ENCODE measurements at regions not wholly inside any gene's neighbourhood (a gene's known extent, or its start where the extent isn't known, plus 50 kb on each side); places are given as distances from the start of the nearest gene placed in this dataset.

DNA sequence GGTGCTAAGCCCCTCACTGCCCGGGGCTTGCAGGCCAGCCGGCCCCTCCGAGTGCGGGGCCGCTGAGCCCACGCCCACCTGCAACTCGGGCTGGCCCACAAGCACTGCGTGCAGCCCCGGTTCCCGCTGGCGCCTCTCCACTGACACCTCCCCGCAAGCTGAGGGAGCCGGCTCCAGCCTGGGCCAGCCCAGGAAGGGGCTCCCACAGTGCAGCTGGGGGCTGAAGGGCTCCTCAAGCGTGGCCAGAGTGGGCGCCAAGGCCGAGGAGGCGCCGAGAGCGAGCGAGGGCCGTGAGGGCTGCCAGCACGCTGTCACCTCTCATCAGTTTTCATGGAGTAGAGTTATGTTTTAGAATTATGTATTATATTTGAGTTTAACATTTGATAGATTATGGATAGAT, 176.5 kb upstream of the FAM78B start:
- H3K4me1 ChIP-seq (ENCODE audit: control insufficient read depth in 2 of 3, insufficient read depth in 2 of 3, low read depth in 1 of 3, low read length in 3 of 3) = no peaks in the 10 kb centered on the region
- no peak for FAIRE-seq
- H3K36me3 ChIP-seq (ENCODE audit: control insufficient read depth in 2 of 3, insufficient read depth in 3 of 3, low read length in 3 of 3) = no peaks in the 10 kb centered on the region
- intact Hi-C loops (cut with DNase I) = no loop called here
- H3K27me3 ChIP-seq (ENCODE audit: control insufficient read depth, insufficient read depth, low read length) = no peaks in the 10 kb centered on the region
- peaks cover 0 to 7% (median 0%) of the 10 kb centered on the region in 3 donors for H3K9me3 ChIP-seq (ENCODE audit: control insufficient read depth in 2 of 3, insufficient read depth in 1 of 3, low read length in 3 of 3)
- DNase-seq = no peak
- TF ChIP-seq, protein P1, sequence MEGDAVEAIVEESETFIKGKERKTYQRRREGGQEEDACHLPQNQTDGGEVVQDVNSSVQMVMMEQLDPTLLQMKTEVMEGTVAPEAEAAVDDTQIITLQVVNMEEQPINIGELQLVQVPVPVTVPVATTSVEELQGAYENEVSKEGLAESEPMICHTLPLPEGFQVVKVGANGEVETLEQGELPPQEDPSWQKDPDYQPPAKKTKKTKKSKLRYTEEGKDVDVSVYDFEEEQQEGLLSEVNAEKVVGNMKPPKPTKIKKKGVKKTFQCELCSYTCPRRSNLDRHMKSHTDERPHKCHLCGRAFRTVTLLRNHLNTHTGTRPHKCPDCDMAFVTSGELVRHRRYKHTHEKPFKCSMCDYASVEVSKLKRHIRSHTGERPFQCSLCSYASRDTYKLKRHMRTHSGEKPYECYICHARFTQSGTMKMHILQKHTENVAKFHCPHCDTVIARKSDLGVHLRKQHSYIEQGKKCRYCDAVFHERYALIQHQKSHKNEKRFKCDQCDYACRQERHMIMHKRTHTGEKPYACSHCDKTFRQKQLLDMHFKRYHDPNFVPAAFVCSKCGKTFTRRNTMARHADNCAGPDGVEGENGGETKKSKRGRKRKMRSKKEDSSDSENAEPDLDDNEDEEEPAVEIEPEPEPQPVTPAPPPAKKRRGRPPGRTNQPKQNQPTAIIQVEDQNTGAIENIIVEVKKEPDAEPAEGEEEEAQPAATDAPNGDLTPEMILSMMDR (IDR thresholded peaks at IDR 0.05; ENCODE audit: borderline replicate concordance, extremely low read depth, insufficient read depth) = no peak
- H3K9ac ChIP-seq (ENCODE audit: low read length in 3 of 3) = no peak overlapping the region
- H3K4me3 ChIP-seq (ENCODE audit: low read length in 3 of 3) = no peak overlapping the region
- no peak overlapping the region for H3K27ac ChIP-seq (ENCODE audit: low read depth in 2 of 2, low read length in 2 of 2)

DNA sequence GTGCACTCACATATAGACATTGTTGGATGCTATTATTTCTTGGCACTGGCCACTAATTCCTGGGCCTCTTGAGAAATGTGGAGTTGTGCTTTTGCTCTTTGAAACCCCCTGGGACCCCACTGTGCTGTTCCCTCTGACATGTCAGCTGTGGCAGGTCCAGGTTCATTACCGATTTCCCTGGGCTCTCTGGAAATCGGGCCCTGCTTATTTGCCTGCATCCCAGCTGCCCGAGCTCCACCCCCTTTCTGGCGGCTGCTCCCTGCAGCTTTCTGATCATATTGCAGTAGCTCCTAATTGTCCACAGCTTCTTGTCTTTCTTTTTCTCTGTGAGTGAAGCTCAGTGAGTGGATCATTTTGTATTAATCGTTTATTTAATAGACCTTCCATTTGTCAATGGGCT, 183.7 kb upstream of the FAM78B start:
- TF ChIP-seq, protein P1 (IDR thresholded peaks at IDR 0.05; ENCODE audit: borderline replicate concordance, extremely low read depth, insufficient read depth) = no peak
- Histone ChIP-seq H3K27ac (ENCODE audit: low read depth in 2 of 2, low read length in 2 of 2) (no peak overlapping the region), H3K4me1 (ENCODE audit: control insufficient read depth in 2 of 3, insufficient read depth in 2 of 3, low read depth in 1 of 3, low read length in 3 of 3) (no peaks in the 10 kb centered on the region), H3K27me3 (ENCODE audit: control insufficient read depth, insufficient read depth, low read length) (no peaks in the 10 kb centered on the region), H3K36me3 (ENCODE audit: control insufficient read depth in 2 of 3, insufficient read depth in 3 of 3, low read length in 3 of 3) (no peaks in the 10 kb centered on the region), H3K9me3 (ENCODE audit: control insufficient read depth in 2 of 3, insufficient read depth in 1 of 3, low read length in 3 of 3) (peaks cover 0 to 7% (median 0%) of the 10 kb centered on the region in 3 donors), H3K4me3 (ENCODE audit: low read length in 3 of 3) (no peak overlapping the region), H3K9ac (ENCODE audit: low read length in 3 of 3) (no peak overlapping the region)
- intact Hi-C loops (cut with DNase I) = no loop called here
- FAIRE-seq = no peak
- DNase-seq = no peak

DNA sequence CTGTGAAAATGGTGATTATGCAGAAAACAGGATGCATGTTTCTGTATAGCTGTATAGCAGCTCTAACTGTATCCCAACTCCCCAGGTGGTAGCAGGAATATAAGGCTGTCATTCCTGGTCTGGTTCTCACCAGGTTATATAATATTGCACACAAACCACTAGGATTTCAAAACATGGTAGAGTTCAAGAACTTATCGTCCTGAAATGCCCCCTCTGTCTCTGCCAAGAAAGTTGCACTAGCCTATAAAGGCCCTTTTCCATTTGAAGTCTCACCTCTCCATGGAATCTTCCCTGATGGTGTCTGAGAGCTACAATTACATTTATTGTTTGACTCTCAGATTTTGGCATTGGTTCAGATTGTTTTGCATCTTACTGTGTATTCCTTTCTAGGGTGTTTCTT, 184.9 kb upstream of the FAM78B start:
- peaks cover 0 to 7% (median 0%) of the 10 kb centered on the region in 3 donors for H3K9me3 ChIP-seq (ENCODE audit: control insufficient read depth in 2 of 3, insufficient read depth in 1 of 3, low read length in 3 of 3)
- TF ChIP-seq, protein P1 (IDR thresholded peaks at IDR 0.05; ENCODE audit: borderline replicate concordance, extremely low read depth, insufficient read depth) = no peak
- no peak overlapping the region for H3K9ac ChIP-seq (ENCODE audit: low read length in 3 of 3)
- no peaks in the 10 kb centered on the region for H3K27me3 ChIP-seq (ENCODE audit: control insufficient read depth, insufficient read depth, low read length)
- no peak overlapping the region for H3K27ac ChIP-seq (ENCODE audit: low read depth in 2 of 2, low read length in 2 of 2)
- DNase-seq = no peak
- no peaks in the 10 kb centered on the region for H3K4me1 ChIP-seq (ENCODE audit: control insufficient read depth in 2 of 3, insufficient read depth in 2 of 3, low read depth in 1 of 3, low read length in 3 of 3)
- no peak for FAIRE-seq
- intact Hi-C loops (cut with DNase I) = no loop called here
- no peak overlapping the region for H3K4me3 ChIP-seq (ENCODE audit: low read length in 3 of 3)
- H3K36me3 ChIP-seq (ENCODE audit: control insufficient read depth in 2 of 3, insufficient read depth in 3 of 3, low read length in 3 of 3) = no peaks in the 10 kb centered on the region

DNA sequence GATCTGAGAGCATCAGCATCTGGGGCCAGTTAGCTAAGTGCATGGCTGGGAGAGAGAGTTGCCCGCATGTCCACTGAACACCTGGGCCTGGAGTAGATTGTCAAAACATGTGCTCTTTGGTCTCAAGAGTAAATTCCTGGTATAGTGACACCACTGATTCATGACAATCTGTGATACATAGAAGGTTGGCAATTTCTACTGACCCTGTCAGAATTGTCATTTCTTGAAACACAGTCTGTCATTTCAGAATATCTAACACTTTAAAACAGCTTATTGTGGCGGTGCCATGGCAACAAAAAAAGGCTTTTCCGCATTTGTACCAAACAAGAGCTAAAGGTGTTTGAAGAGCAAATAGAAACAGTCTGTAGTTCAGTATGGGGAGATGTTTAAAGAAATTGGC, 186.4 kb upstream of the FAM78B start:
- FAIRE-seq = no peak
- no peak overlapping the region for H3K27ac ChIP-seq (ENCODE audit: low read depth in 2 of 2, low read length in 2 of 2)
- TF ChIP-seq, protein P1 (IDR thresholded peaks at IDR 0.05; ENCODE audit: borderline replicate concordance, extremely low read depth, insufficient read depth) = no peak
- no peaks in the 10 kb centered on the region for H3K4me1 ChIP-seq (ENCODE audit: control insufficient read depth in 2 of 3, insufficient read depth in 2 of 3, low read depth in 1 of 3, low read length in 3 of 3)
- no peak overlapping the region for H3K9ac ChIP-seq (ENCODE audit: low read length in 3 of 3)
- H3K36me3 ChIP-seq (ENCODE audit: control insufficient read depth in 2 of 3, insufficient read depth in 3 of 3, low read length in 3 of 3) = no peaks in the 10 kb centered on the region
- no peak overlapping the region for H3K4me3 ChIP-seq (ENCODE audit: low read length in 3 of 3)
- no peak for DNase-seq
- no peaks in the 10 kb centered on the region for H3K9me3 ChIP-seq (ENCODE audit: control insufficient read depth in 2 of 3, insufficient read depth in 1 of 3, low read length in 3 of 3)
- no peaks in the 10 kb centered on the region for H3K27me3 ChIP-seq (ENCODE audit: control insufficient read depth, insufficient read depth, low read length)
- intact Hi-C loops (cut with DNase I) = no loop called here
